NOMO-1 (cell line): ENCODE measurements at regions not wholly inside any gene's neighbourhood (a gene's known extent, or its start where the extent isn't known, plus 50 kb on each side); places are given as distances from the start of the nearest gene placed in this dataset.

ENCODE experiments used
- DNase-seq, 2 experiments: peaks; one replicate each; lab custom pipeline; 2025; ENCODE audit not compliant: unreplicated experiment in 2 of 2; lab: John Stamatoyannopoulos, UW

GRCh38 chr9:28163619-28164018, 590.3 kb upstream of the C9orf72 start:
- DNase-seq, result no peak

GRCh38 chr9:28166179-28166578, 592.9 kb upstream of the C9orf72 start:
- DNase-seq, result no peak

GRCh38 chr9:28177142-28177541, 603.9 kb upstream of the C9orf72 start:
- no peak for DNase-seq

- DNase-seq, result no peak
Measured at GRCh38 chr9:28177925-28178324, 604.6 kb upstream of the C9orf72 start.

GRCh38 chr9:28179893-28180292, 606.6 kb upstream of the C9orf72 start:
- DNase-seq, result no peak

- DNase-seq, result no peak
Measured at GRCh38 chr9:28190981-28191380, 617.7 kb upstream of the C9orf72 start.

GRCh38 chr9:28197653-28198052, 624.4 kb upstream of the C9orf72 start:
- DNase-seq, result no peak

GRCh38 chr9:28203036-28203435, 629.8 kb upstream of the C9orf72 start:
- DNase-seq, result no peak

GRCh38 chr9:28206280-28206679, 633.0 kb upstream of the C9orf72 start:
- no peak for DNase-seq

- no peak for DNase-seq
Measured at GRCh38 chr9:28207657-28208056, 634.4 kb upstream of the C9orf72 start.

- no peak for DNase-seq
Measured at GRCh38 chr9:28209130-28209529, 635.8 kb upstream of the C9orf72 start.

- no peak for DNase-seq
Measured at GRCh38 chr9:28212979-28213378, 639.7 kb upstream of the C9orf72 start.

GRCh38 chr9:28215536-28216299, 642.4 kb upstream of the C9orf72 start:
- DNase-seq, result no peak

GRCh38 chr9:28232686-28233085, 659.4 kb upstream of the C9orf72 start:
- no peak for DNase-seq

- DNase-seq, result no peak
Measured at GRCh38 chr9:28234133-28234893, 661.0 kb upstream of the C9orf72 start.

- no peak for DNase-seq
Measured at GRCh38 chr9:28234894-28235277, 661.6 kb upstream of the C9orf72 start.

GRCh38 chr9:28249424-28249823, 676.1 kb upstream of the C9orf72 start:
- DNase-seq, result no peak

GRCh38 chr9:28255174-28255573, 681.9 kb upstream of the C9orf72 start:
- DNase-seq, result no peak

GRCh38 chr9:28260330-28260729, 687.0 kb upstream of the C9orf72 start:
- no peak for DNase-seq

- DNase-seq, result no peak
Measured at GRCh38 chr9:28264368-28264767, 691.1 kb upstream of the C9orf72 start.

GRCh38 chr9:28267351-28267750, 694.1 kb upstream of the C9orf72 start:
- DNase-seq, result no peak

- no peak for DNase-seq
Measured at GRCh38 chr9:28270156-28270555, 696.9 kb upstream of the C9orf72 start.
